Activated T-helper 1 cell treated with Interleukin-2 at 50 U/mL for 16 hours (primary cell): ENCODE measurements at regions not wholly inside any gene's neighbourhood (a gene's known extent, or its start where the extent isn't known, plus 50 kb on each side); places are given as distances from the start of the nearest gene placed in this dataset.

ENCODE experiments used
- DNase-seq: peaks from one replicate; pipeline ENCODE4 v3.0.0-alpha.2; 2020; ENCODE audit warnings: low read depth

DNA sequence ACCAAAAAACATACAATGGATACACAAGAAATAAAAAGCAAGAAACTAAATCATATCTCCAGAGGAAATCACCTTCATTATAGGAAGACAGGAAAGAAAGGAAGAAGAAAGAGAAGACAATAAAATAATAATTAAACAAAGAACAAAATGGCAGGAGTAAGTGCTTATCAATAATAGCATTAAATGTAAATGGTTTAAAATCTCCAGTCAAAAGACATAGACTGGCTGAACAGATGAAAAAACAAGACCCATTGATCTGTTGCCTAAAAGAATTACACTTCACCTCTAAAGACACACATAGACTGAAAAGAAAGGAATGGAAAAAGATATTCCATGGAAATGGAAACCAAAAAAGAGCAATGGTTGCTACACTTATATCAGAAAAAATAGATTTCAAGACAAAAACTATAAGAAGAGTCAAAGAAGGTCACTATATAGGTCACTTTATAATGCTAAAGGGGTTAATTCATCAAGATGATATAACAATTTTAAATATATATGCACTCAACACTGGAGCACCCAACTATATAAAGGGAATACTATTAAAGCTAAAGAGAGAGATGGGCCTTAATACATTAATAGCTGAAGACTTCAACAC is 118.4 kb upstream of the SESN3 start:
- no peak for DNase-seq

- DNase-seq, result no peak
These were observed 115.3 kb upstream of the SESN3 start for GRCh38 chr11:95346265-95346664.

DNA sequence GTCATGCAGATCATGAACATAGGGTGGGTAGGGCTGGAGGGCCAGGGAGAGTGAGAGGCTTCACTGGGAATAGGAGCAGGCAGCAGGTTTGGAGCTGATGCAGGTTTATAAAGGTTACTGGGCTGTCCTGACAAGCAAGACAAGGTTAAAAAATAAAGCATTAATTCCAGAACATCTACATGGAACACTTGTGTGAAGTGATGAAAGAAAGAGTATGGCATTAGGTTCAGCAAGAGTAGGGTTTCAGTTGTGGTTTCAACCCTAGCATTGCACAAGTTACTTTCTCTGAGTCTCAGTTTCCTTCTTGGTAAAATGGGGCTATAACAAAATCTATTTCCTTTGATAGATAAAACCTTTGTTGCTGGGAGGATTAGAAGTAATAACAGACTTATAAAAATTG is 114.6 kb upstream of the SESN3 start:
- DNase-seq, result no peak

DNA sequence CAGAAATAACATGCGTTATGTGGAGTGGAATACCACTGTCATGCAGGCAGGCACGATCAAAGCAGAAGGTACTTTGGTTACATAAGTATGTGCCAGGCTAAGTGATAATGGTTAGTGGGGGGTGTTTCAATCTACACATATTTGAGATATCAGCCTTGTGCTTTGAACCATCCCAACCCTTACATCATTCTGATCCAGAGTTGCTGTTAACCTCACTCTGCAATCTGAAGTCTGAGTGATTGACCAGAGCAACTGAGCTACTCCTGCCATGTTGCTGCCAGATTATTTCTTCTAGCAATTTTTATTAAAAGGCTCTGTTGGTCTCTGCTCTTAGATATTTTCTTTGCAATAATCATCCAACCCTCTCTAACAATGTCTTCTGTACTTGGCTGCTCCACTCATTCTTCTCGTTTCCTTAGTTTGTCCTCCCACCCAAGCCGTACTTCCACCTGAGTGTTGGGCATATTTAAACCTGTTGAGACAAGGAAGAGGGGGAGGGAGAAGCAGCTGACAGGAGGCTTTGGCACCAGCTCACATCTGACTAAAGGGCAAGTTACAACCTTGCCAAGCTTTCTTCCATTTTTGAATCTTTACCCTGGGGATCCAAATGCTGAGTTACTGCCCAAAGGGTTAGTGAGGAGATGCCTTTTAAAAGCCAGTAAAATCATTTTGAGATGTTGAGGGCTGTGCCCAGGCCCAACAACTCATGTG is 114.1 kb upstream of the SESN3 start:
- no peak for DNase-seq

GRCh38 chr11:95341221-95341620 is 110.2 kb upstream of the SESN3 start:
- no peak for DNase-seq

DNA sequence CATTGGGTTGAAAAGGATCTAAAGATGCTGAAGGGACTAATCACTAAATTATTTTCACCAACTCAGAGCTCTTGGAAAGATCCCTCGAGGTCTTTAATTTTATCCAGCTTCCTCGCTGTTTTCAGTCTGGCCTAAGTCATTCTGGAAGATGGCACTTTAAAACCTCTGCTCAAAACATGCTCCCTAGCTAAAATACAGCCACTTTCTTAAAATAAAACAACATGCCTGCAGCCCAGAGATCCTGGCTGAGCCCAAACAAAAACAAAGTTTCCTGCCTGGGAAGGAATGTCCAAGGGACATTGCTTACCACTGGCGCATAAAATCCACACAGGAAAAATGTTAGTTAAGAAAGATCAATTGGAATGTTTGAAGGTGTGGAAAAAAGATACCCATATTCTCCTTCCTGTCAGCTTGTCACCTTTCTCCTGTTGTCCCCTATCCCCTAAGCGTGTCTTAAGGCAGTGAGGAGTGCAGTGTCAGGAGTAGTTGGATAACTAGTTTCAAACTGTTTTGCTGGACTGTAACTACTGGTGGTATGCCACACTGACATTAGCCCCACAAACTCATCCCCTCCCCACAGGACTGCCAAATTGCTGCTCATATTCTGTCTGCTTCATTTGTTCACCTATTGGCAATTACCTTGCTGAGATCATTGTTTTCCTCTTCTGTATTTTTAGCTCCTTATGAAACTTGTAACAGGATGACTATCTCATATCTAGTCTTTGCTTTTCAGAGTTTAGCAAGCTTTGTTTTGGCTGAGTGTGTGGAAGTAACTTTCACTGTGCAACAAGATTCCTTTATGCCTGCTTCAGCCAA is 108.3 kb upstream of the SESN3 start:
- no peak for DNase-seq

- no peak for DNase-seq
These were observed 107.5 kb upstream of the SESN3 start for GRCh38 chr11:95338430-95338991.

DNA sequence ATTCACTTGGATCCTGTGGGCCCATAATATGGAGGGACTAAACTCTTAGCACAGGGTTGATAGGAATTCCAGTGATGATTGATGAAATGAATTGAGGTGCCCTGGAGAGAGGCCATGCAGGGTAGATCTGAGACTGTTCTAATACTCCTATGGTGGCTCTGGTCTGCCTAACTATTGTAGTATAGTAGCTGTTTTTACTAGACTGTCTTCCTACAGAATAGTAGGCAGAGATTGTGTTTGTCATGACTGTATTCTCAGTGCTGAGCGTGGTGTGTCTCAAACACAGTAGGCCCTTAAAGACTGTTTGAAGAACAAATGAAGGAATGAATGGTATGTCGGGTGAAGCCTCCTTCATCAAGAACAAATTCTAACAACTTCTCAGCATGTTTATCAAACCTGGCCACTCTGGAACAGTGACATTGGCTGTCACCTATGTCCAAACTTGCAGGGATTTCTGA is 107.0 kb upstream of the SESN3 start:
- DNase-seq, result no peak

DNA sequence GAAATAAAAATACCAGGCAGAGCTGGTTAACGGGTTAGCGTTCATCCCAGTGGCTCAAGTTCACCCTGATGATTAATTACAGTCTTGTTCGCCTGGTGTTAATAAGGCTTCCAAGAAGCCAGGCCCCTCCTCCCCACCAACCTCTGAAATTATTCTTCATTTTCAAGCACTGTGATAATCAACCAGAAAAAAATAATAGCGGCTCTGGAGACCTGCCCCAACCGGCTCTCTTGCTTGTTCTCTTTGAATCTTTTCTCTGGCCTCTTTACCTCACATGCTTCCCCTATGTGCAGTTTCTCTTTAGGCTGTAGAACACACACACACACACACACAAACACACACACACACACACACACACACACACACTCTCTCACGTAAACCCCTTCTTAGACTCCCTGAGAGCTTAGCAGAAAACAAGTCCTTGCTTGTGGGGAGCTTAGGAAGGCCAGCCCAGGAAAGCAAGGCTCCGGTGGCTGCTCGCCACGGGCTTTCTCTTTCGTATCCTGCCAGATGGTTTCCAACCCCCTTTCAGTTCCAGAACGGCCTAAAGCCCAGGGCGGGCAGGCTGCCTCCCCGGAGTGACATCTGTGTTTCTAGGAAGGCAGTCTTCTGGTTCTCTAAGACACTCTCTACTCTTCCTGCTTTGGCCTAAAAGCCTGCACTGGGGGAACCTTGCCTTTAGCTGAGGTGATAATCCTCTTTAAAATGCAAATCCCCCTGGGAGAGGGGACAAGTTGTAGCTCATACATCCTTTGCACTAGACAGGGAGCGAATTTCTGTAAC is 106.4 kb upstream of the SESN3 start:
- no peak for DNase-seq

- no peak for DNase-seq
These were observed 105.0 kb upstream of the SESN3 start for GRCh38 chr11:95335989-95336388.

- DNase-seq, result no peak
These were observed 100.2 kb upstream of the SESN3 start for GRCh38 chr11:95331161-95331560.

DNA sequence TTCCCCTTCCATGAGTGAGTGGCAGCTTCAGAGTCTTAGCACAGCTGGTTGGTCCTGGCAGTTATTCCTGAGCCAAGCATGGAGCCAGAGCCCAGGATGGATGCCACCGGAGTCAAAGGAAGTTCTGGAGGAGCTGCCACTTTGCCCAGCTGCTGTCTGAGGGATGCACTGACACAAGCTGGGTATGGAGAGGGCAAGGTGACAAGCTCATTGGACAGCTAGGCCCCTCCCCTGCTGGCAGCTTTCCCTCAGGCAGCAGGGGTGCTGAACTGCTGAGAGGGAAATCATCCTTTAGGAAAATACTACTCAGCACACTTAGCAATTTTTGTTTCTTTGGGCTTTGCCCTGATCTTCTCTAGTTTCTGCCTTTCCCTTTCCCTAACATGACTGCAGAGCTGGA is 99.3 kb upstream of the SESN3 start:
- no peak for DNase-seq

DNA sequence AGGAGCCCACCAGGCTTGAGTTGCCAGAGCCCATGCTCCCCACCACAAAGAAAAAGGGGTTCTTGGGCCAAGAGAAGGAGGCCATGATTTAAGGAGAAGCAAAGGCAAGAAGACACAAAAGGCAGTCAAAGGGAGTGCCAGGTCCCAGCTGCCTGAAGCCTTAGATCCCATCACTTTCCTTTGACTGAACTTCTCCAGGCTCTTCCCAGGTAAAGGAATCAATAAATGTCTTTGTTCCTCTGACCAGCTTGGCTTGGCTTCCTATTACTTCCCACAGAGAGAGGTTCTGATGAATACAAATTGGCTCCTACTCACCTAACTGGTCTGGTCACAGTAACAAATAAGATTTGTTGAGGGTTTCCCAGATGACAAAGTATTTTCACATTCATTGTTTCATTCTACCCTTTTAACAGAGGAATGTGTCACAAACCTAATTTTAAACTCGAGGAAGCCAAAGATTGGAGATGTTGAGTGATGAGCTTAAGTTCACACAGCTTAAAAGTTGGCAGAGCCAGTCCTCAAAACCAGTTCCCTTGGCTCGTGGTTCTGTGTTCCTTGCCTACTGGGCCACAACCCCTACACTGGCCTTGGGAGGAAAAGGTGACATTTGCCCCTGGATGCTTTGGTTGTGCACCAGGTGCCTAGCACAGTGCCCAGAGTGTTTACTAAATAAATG is 96.4 kb upstream of the SESN3 start:
- no peak for DNase-seq

GRCh38 chr11:95325777-95326258 is 94.8 kb upstream of the SESN3 start:
- no peak for DNase-seq

GRCh38 chr11:95324826-95325225 is 93.8 kb upstream of the SESN3 start:
- DNase-seq, result no peak

GRCh38 chr11:95322539-95322938 is 91.5 kb upstream of the SESN3 start:
- DNase-seq, result no peak

DNA sequence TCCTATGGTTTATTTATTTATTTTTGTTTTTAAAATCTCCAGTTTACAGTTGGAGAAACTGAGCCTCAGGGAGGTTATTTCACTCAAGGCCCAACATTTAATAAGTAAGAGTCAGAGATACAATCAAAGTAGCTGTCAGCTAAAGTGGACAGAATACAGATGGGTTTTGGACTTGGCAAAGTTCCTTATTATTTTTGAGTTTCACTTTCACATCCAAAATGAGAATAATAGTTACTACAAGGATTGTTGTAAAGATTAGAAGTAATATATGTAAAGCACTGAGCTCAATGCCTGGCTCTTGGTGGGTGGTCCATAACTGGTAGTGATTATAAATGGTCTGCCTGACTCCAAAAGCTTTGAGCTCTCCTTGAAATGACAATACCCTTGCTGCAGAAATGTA is 87.5 kb upstream of the SESN3 start:
- DNase-seq, result no peak

GRCh38 chr11:95308512-95309035 is 77.6 kb upstream of the SESN3 start:
- DNase-seq, result no peak

GRCh38 chr11:95307286-95307685 is 76.3 kb upstream of the SESN3 start:
- no peak for DNase-seq

- DNase-seq, result no peak
These were observed 75.8 kb upstream of the SESN3 start for GRCh38 chr11:95306801-95307200.

- no peak for DNase-seq
These were observed 75.1 kb upstream of the SESN3 start for GRCh38 chr11:95306123-95306522.
